ENCODE measurements at regions not wholly inside any gene's neighbourhood (a gene's known extent, or its start where the extent isn't known, plus 50 kb on each side); places are given as distances from the start of the nearest gene placed in this dataset.
"Not testable (repeated sequence)": the region's sequence is repeated elsewhere in the genome, so short reads cannot be mapped to it uniquely, and the experiment has no call there.

GRCh38 chr9:74424488-74424887 is 72.6 kb upstream of the RORB start:
- H3K4me1 Mint-ChIP-seq; H3K36me3 Mint-ChIP-seq (ENCODE audit: low read depth); H3K27ac Mint-ChIP-seq; H3K9me3 ChIP-seq (ENCODE audit: control insufficient read depth, low read length, poor library complexity, severe bottlenecking); H3K4me3 Mint-ChIP-seq; ATAC-seq; H3K27me3 Mint-ChIP-seq; DNase-seq: not testable (repeated sequence)

DNA sequence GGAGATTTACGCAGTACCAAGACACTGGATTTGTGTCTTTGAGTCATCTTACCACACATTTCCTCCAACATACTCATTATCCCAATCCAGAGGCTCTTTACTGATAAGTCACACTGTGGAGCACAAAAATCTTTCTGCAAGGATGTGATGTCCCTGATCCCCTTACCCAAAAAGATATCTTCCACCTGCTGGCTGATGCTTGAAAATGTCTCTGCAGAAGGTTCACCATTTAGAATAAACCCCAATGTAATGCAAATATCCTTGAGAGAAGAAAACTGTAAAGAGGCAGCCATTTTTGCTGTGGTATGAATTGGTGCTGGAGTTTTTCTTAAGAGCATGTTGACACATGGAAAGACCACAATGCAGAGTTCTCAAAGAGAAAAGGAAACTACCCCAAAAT is 65.7 kb upstream of the RORB start:
- no peaks in the 10 kb centered on the region for H3K9me3 ChIP-seq (ENCODE audit: control insufficient read depth, low read length, poor library complexity, severe bottlenecking)
- ATAC-seq, result no peak
- no peak overlapping the region for H3K27ac Mint-ChIP-seq
- H3K4me3 Mint-ChIP-seq, result no peak overlapping the region
- no peaks in the 10 kb centered on the region for H3K36me3 Mint-ChIP-seq (ENCODE audit: low read depth)
- DNase-seq, result no peak
- no peaks in the 10 kb centered on the region for H3K27me3 Mint-ChIP-seq
- no peaks in the 10 kb centered on the region for H3K4me1 Mint-ChIP-seq

GRCh38 chr9:74443036-74443750 is 53.9 kb upstream of the RORB start:
- no peak overlapping the region for H3K27ac Mint-ChIP-seq
- no peak for ATAC-seq
- no peaks in the 10 kb centered on the region for H3K9me3 ChIP-seq (ENCODE audit: control insufficient read depth, low read length, poor library complexity, severe bottlenecking)
- H3K4me3 Mint-ChIP-seq, result no peak overlapping the region
- H3K36me3 Mint-ChIP-seq (ENCODE audit: low read depth), result no peaks in the 10 kb centered on the region
- no peaks in the 10 kb centered on the region for H3K27me3 Mint-ChIP-seq
- no peaks in the 10 kb centered on the region for H3K4me1 Mint-ChIP-seq
- DNase-seq, result no peak

- no peak overlapping the region for H3K27ac Mint-ChIP-seq
- no peaks in the 10 kb centered on the region for H3K27me3 Mint-ChIP-seq
- no peaks in the 10 kb centered on the region for H3K4me1 Mint-ChIP-seq
- no peak overlapping the region for H3K4me3 Mint-ChIP-seq
- H3K9me3 ChIP-seq (ENCODE audit: control insufficient read depth, low read length, poor library complexity, severe bottlenecking), result no peaks in the 10 kb centered on the region
- no peak for DNase-seq
- H3K36me3 Mint-ChIP-seq (ENCODE audit: low read depth), result no peaks in the 10 kb centered on the region
- no peak for ATAC-seq
These were observed 52.8 kb upstream of the RORB start for GRCh38 chr9:74444369-74444768.
